Transverse colon (tissue), 4 donors: ENCODE measurements at regions not wholly inside any gene's neighbourhood (a gene's known extent, or its start where the extent isn't known, plus 50 kb on each side); places are given as distances from the start of the nearest gene placed in this dataset.

Experiments
- EP300 ChIP-seq: sonication (generic); formaldehyde crosslinking; IDR thresholded peaks from one replicate; pipeline ENCODE4 v1.6.1; 2017; ENCODE audit warnings: antibody characterized with exemption, low read depth
- POLR2AphosphoS5 ChIP-seq, 3 donors: sonication (generic); formaldehyde crosslinking; IDR thresholded peaks; one replicate each; pipeline ENCODE4 v1.6.1; 2016; ENCODE audit warnings: antibody characterized with exemption in 3 of 3
- TF ChIP-seq, protein P1 (sequence below), 5 experiments: fragments of 200-600 bp in 3 of 5; fragments of 450-650 bp in 2 of 5; sonication (generic) in 3 of 5; IDR thresholded peaks; 1 replicate in 2 of 5; 2 replicates in 3 of 5; pipeline ENCODE4 v1.5.1; 2016 to 2017; ENCODE audit warnings: antibody characterized with exemption in 5 of 5, inconsistent platforms in 3 of 5, mild to moderate bottlenecking in 2 of 5, moderate library complexity in 1 of 5

DNA sequence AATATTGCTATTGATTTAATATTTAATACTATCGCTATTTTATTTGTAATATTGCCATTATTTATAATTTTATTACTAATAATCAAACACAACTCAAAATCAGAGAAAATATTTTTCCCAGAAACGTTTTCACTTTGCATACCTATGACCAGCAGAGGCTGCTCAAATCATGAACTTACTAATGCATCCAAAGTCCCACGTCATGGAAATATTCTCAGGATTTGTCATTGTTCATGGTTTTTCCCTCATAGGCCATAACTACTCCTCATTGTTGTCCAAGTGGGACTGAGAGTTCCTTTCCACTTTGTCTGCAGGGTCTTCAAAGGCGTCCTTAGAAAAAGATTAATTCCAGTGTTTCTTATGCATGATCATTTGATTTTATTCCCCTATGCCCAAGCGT is 344.8 kb downstream of the THBS2 start:
- TF ChIP-seq EP300: no peak
- TF ChIP-seq, protein P1, sequence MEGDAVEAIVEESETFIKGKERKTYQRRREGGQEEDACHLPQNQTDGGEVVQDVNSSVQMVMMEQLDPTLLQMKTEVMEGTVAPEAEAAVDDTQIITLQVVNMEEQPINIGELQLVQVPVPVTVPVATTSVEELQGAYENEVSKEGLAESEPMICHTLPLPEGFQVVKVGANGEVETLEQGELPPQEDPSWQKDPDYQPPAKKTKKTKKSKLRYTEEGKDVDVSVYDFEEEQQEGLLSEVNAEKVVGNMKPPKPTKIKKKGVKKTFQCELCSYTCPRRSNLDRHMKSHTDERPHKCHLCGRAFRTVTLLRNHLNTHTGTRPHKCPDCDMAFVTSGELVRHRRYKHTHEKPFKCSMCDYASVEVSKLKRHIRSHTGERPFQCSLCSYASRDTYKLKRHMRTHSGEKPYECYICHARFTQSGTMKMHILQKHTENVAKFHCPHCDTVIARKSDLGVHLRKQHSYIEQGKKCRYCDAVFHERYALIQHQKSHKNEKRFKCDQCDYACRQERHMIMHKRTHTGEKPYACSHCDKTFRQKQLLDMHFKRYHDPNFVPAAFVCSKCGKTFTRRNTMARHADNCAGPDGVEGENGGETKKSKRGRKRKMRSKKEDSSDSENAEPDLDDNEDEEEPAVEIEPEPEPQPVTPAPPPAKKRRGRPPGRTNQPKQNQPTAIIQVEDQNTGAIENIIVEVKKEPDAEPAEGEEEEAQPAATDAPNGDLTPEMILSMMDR (IDR thresholded peaks at IDR 0.05): peak in 1 of 5 experiments; percentile 11
- no peak for TF ChIP-seq POLR2AphosphoS5 (IDR thresholded peaks at IDR 0.05)
